ENCODE measurements at regions not wholly inside any gene's neighbourhood (a gene's known extent, or its start where the extent isn't known, plus 50 kb on each side); places are given as distances from the start of the nearest gene placed in this dataset.

- peak; percentile 59 for ATAC-seq
- DNase-seq, result no peak
- no peak for TF ChIP-seq CTCF (IDR thresholded peaks at IDR 0.05)
- Histone ChIP-seq H3K36me3 (ENCODE audit: low read depth) (no peaks in the 10 kb centered on the region), H3K4me1 (ENCODE audit: low read depth) (peaks cover 3% of the 10 kb centered on the region), H3K9me3 (no peaks in the 10 kb centered on the region), H3K4me3 (no peak overlapping the region)
- intact Hi-C loops (cut with DNase I, micrococcal nuclease), result no loop called here
Measured at GRCh38 chr11:86153439-86153838, 84.6 kb upstream of the PICALM start.

- no peak for DNase-seq
- Histone ChIP-seq H3K9me3 (no peaks in the 10 kb centered on the region), H3K36me3 (ENCODE audit: low read depth) (no peaks in the 10 kb centered on the region), H3K4me3 (no peak overlapping the region), H3K4me1 (ENCODE audit: low read depth) (peaks cover 3% of the 10 kb centered on the region)
- ATAC-seq, result no peak
- TF ChIP-seq CTCF (IDR thresholded peaks at IDR 0.05), result no peak
- intact Hi-C loops (cut with DNase I, micrococcal nuclease), result no loop called here
Measured at GRCh38 chr11:86152901-86153300, 84.0 kb upstream of the PICALM start.

- Histone ChIP-seq H3K9me3 (no peaks in the 10 kb centered on the region), H3K4me3 (no peak overlapping the region), H3K36me3 (ENCODE audit: low read depth) (no peaks in the 10 kb centered on the region), H3K4me1 (ENCODE audit: low read depth) (peaks cover 3% of the 10 kb centered on the region)
- ATAC-seq, result no peak
- no peak for DNase-seq
- no peak for TF ChIP-seq CTCF (IDR thresholded peaks at IDR 0.05)
- intact Hi-C loops (cut with DNase I, micrococcal nuclease), result no loop called here
Measured at GRCh38 chr11:86152006-86152862, 83.3 kb upstream of the PICALM start.

GRCh38 chr11:86151174-86152005 is 82.5 kb upstream of the PICALM start:
- intact Hi-C loops (cut with DNase I, micrococcal nuclease), result no loop called here
- no peak overlapping the region for H3K4me3 ChIP-seq
- DNase-seq (no peak), ATAC-seq (peak; percentile 45)
- no peaks in the 10 kb centered on the region for H3K9me3 ChIP-seq
- H3K36me3 ChIP-seq (ENCODE audit: low read depth), result no peaks in the 10 kb centered on the region
- TF ChIP-seq CTCF (IDR thresholded peaks at IDR 0.05), result no peak
- peaks cover 3% of the 10 kb centered on the region for H3K4me1 ChIP-seq (ENCODE audit: low read depth)

- no peak overlapping the region for H3K4me3 ChIP-seq
- no peaks in the 10 kb centered on the region for H3K36me3 ChIP-seq (ENCODE audit: low read depth)
- no peak for ATAC-seq
- intact Hi-C loops (cut with DNase I, micrococcal nuclease), result no loop called here
- no peaks in the 10 kb centered on the region for H3K9me3 ChIP-seq
- no peak for DNase-seq
- peaks cover 3% of the 10 kb centered on the region for H3K4me1 ChIP-seq (ENCODE audit: low read depth)
- TF ChIP-seq CTCF (IDR thresholded peaks at IDR 0.05), result no peak
Measured at GRCh38 chr11:86150847-86151173, 81.9 kb upstream of the PICALM start.
